T-cell (primary cell): ENCODE measurements at regions not wholly inside any gene's neighbourhood (a gene's known extent, or its start where the extent isn't known, plus 50 kb on each side); places are given as distances from the start of the nearest gene placed in this dataset.

Source experiments
- ATAC-seq, 4 experiments: fragments of 200-7000 bp in 3 of 4; fragments of 150-1000 bp in 1 of 4; cut with Tn5 transposase; replicated peaks in 1 of 4; 1 replicate in 3 of 4; 2 replicates in 1 of 4; pipeline ENCODE4 v1.10.0; 2021; ENCODE audit warnings: moderate library complexity in 3 of 4, mild to moderate bottlenecking in 2 of 4, moderate number of reproducible peaks in 1 of 4
- CTCF ChIA-PET, 2 donors: fragments of 300-600 bp; sonication (Branson Sonifier 250); formaldehyde crosslinking; loops; one replicate each; lab custom pipeline; 2022; ENCODE audit warnings: antibody characterized with exemption in 2 of 2; lab: Charles Lee
- POLR2A ChIA-PET, 2 donors: fragments of 300-600 bp; sonication (Branson Sonifier 250); formaldehyde crosslinking; loops; one replicate each; lab custom pipeline; 2022; ENCODE audit warnings: antibody characterized with exemption in 2 of 2; lab: Charles Lee
- DNase-seq, 35 experiments: peaks; one replicate each; pipeline versions ENCODE4 v3.0.0 to v3.0.0-alpha.2; 2013 to 2023
- H3K27ac ChIP-seq: one replicate; pipeline ENCODE4 v1.5.1; 2013; ENCODE audit warnings: low read length
- H3K27me3 ChIP-seq, 2 experiments: replicated peaks in 1 of 2; 1 replicate in 1 of 2; 2 replicates in 1 of 2; pipeline versions ENCODE4 v1.6.1 to v1.7.0; 2013; ENCODE audit warnings: low read length in 1 of 2, mixed read lengths in 1 of 2; ENCODE audit not compliant: control insufficient read depth in 2 of 2, insufficient read depth in 2 of 2; ENCODE audit errors: extremely low read depth in 1 of 2
- H3K36me3 ChIP-seq, 2 donors: 1 replicate in 1 of 2; 2 replicates in 1 of 2; pipeline versions ENCODE4 v1.6.1 to v1.7.0; 2013; ENCODE audit warnings: low read length in 1 of 2; ENCODE audit not compliant: control insufficient read depth in 2 of 2, insufficient read depth in 1 of 2; ENCODE audit errors: extremely low read depth in 1 of 2
- H3K4me1 ChIP-seq, 2 experiments: 1 replicate in 1 of 2; 2 replicates in 1 of 2; pipeline versions ENCODE4 v1.6.1 to v1.7.0; 2013; ENCODE audit warnings: low read length in 2 of 2, mixed read lengths in 1 of 2; ENCODE audit not compliant: insufficient read depth in 2 of 2, control insufficient read depth in 1 of 2; ENCODE audit errors: extremely low read depth in 1 of 2
- H3K4me3 ChIP-seq, 2 donors: 1 replicate in 1 of 2; 2 replicates in 1 of 2; pipeline versions ENCODE4 v1.5.1 to v1.7.0; 2013; ENCODE audit warnings: mild to moderate bottlenecking in 2 of 2, low read length in 1 of 2, moderate library complexity in 1 of 2; ENCODE audit not compliant: control insufficient read depth in 1 of 2; ENCODE audit errors: extremely low read depth in 1 of 2
- H3K9me3 ChIP-seq: 2 replicates; pipeline ENCODE4 v1.7.0; 2013
- H3K27ac Mint-ChIP-seq, 2 donors: one replicate each; pipeline ENCODE4 v1.8.0; 2020 to 2021; ENCODE audit warnings: mild to moderate bottlenecking in 2 of 2, mixed read lengths in 2 of 2
- H3K27me3 Mint-ChIP-seq, 2 donors: one replicate each; pipeline ENCODE4 v1.8.0; 2021 to 2022; ENCODE audit warnings: mixed read lengths in 2 of 2
- H3K36me3 Mint-ChIP-seq: one replicate; pipeline ENCODE4 v1.8.0; 2021; ENCODE audit warnings: mixed read lengths
- H3K4me1 Mint-ChIP-seq, 3 donors: one replicate each; pipeline ENCODE4 v1.8.0; 2020 to 2022; ENCODE audit warnings: mixed read lengths in 3 of 3, mild to moderate bottlenecking in 1 of 3
- H3K4me3 Mint-ChIP-seq, 3 donors: one replicate each; pipeline ENCODE4 v1.8.0; 2020 to 2022; ENCODE audit warnings: mild to moderate bottlenecking in 3 of 3, mixed read lengths in 3 of 3, moderate library complexity in 3 of 3
- H3K9me3 Mint-ChIP-seq, 3 donors: one replicate each; pipeline ENCODE4 v1.8.0; 2020 to 2022; ENCODE audit warnings: mixed read lengths in 3 of 3
- WGBS: methylation state at CpG from one replicate; pipeline ENCODE4 v1.1.5; 2013; ENCODE audit warnings: missing lambda C conversion rate; ENCODE audit not compliant: insufficient coverage; 5-methylcytosine and 5-hydroxymethylcytosine counted together

GRCh38 chr18:6493194-6493593 lies 78.5 kb upstream of the L3MBTL4 start:
- Mint-ChIP-seq H3K9me3 (peaks cover 0 to 5% (median 0%) of the 10 kb centered on the region in 3 donors), H3K4me1 (no peaks in the 10 kb centered on the region), H3K27me3 (peaks cover 0 to 5% of the 10 kb centered on the region in 2 donors), H3K27ac (no peak overlapping the region), H3K4me3 (no peak overlapping the region), H3K36me3 (no peaks in the 10 kb centered on the region)
- POLR2A ChIA-PET = no interaction called here
- Histone ChIP-seq H3K4me3 (no peak overlapping the region), H3K36me3 (no peaks in the 10 kb centered on the region), H3K27me3 (no peaks in the 10 kb centered on the region), H3K27ac (no peak overlapping the region), H3K9me3 (no peaks in the 10 kb centered on the region), H3K4me1 (no peaks in the 10 kb centered on the region)
- DNase-seq (no peak), ATAC-seq (no peak)
- WGBS = 85% methylated on average over 3 of the region's 5 CpGs
- CTCF ChIA-PET = interaction anchor here in 1 of 2 donors (0.6 kb wide), 1 partner anchor 325 kb away, joined by 3 read pairs; no protein-coding TSS in a partner anchor

GRCh38 chr18:6495536-6495935 lies 80.8 kb upstream of the L3MBTL4 start:
- POLR2A ChIA-PET = no interaction called here
- Mint-ChIP-seq H3K4me1 (no peaks in the 10 kb centered on the region), H3K27me3 (no peaks in the 10 kb centered on the region), H3K27ac (no peak overlapping the region), H3K9me3 (no peaks in the 10 kb centered on the region), H3K4me3 (no peak overlapping the region), H3K36me3 (no peaks in the 10 kb centered on the region)
- CTCF ChIA-PET = no interaction called here
- WGBS = 60% methylated on average over 1 of the region's 5 CpGs
- Histone ChIP-seq H3K9me3 (no peaks in the 10 kb centered on the region), H3K4me3 (no peak overlapping the region), H3K4me1 (no peaks in the 10 kb centered on the region), H3K27me3 (no peaks in the 10 kb centered on the region), H3K27ac (no peak overlapping the region), H3K36me3 (no peaks in the 10 kb centered on the region)
- DNase-seq (no peak), ATAC-seq (no peak)

GRCh38 chr18:6497543-6497942 lies 82.8 kb upstream of the L3MBTL4 start:
- Mint-ChIP-seq H3K4me1 (no peaks in the 10 kb centered on the region), H3K9me3 (peaks cover 2 to 4% (median 4%) of the 10 kb centered on the region in 3 donors), H3K36me3 (no peaks in the 10 kb centered on the region), H3K27ac (no peak overlapping the region), H3K27me3 (peaks cover 3% of the 10 kb centered on the region in 2 donors), H3K4me3 (no peak overlapping the region)
- no CpG with 5 or more reads among the region's 4 CpGs for WGBS
- ChIA-PET POLR2A (no interaction called here), CTCF (no interaction called here)
- H3K27ac ChIP-seq = no peak overlapping the region
- H3K4me3 ChIP-seq = no peak overlapping the region
- no peaks in the 10 kb centered on the region for H3K9me3 ChIP-seq
- H3K27me3 ChIP-seq = no peaks in the 10 kb centered on the region
- H3K36me3 ChIP-seq = no peaks in the 10 kb centered on the region
- no peaks in the 10 kb centered on the region for H3K4me1 ChIP-seq
- DNase-seq (no peak), ATAC-seq (no peak)

- DNase-seq (no peak), ATAC-seq (no peak)
- Mint-ChIP-seq H3K27me3 (peaks cover 3% of the 10 kb centered on the region in 2 donors), H3K27ac (no peak overlapping the region), H3K4me3 (no peak overlapping the region), H3K4me1 (no peaks in the 10 kb centered on the region), H3K36me3 (no peaks in the 10 kb centered on the region), H3K9me3 (peaks cover 5 to 6% (median 5%) of the 10 kb centered on the region in 3 donors)
- Histone ChIP-seq H3K4me1 (no peaks in the 10 kb centered on the region), H3K36me3 (no peaks in the 10 kb centered on the region), H3K27ac (no peak overlapping the region), H3K4me3 (no peak overlapping the region), H3K27me3 (no peaks in the 10 kb centered on the region), H3K9me3 (no peaks in the 10 kb centered on the region)
- POLR2A ChIA-PET = no interaction called here
- CTCF ChIA-PET = no interaction called here
- no CpG with 5 or more reads among the region's 2 CpGs for WGBS
Observed at GRCh38 chr18:6498289-6498856, 83.7 kb upstream of the L3MBTL4 start.

GRCh38 chr18:6504605-6505497 lies 90.1 kb upstream of the L3MBTL4 start:
- Histone ChIP-seq H3K27ac (no peak overlapping the region), H3K9me3 (no peaks in the 10 kb centered on the region), H3K4me3 (no peak overlapping the region), H3K36me3 (no peaks in the 10 kb centered on the region), H3K4me1 (no peaks in the 10 kb centered on the region), H3K27me3 (no peaks in the 10 kb centered on the region)
- ChIA-PET POLR2A (no interaction called here), CTCF (no interaction called here)
- DNase-seq (no peak), ATAC-seq (no peak)
- H3K4me3 Mint-ChIP-seq = no peak overlapping the region
- H3K27ac Mint-ChIP-seq = no peak overlapping the region
- peaks cover 6 to 9% (median 9%) of the 10 kb centered on the region in 3 donors for H3K9me3 Mint-ChIP-seq
- H3K4me1 Mint-ChIP-seq = no peaks in the 10 kb centered on the region
- H3K36me3 Mint-ChIP-seq = no peaks in the 10 kb centered on the region
- 77% methylated on average over 4 of the region's 5 CpGs for WGBS
- peaks cover 3 to 6% of the 10 kb centered on the region in 2 donors for H3K27me3 Mint-ChIP-seq

GRCh38 chr18:6505498-6505875 lies 90.8 kb upstream of the L3MBTL4 start:
- Mint-ChIP-seq H3K4me1 (no peaks in the 10 kb centered on the region), H3K9me3 (peaks cover 6 to 9% (median 9%) of the 10 kb centered on the region in 3 donors), H3K36me3 (no peaks in the 10 kb centered on the region), H3K27me3 (peaks cover 3 to 6% of the 10 kb centered on the region in 2 donors), H3K4me3 (no peak overlapping the region), H3K27ac (no peak overlapping the region)
- ChIA-PET POLR2A (no interaction called here), CTCF (no interaction called here)
- Histone ChIP-seq H3K27ac (no peak overlapping the region), H3K4me3 (no peak overlapping the region), H3K27me3 (no peaks in the 10 kb centered on the region), H3K9me3 (no peaks in the 10 kb centered on the region), H3K36me3 (no peaks in the 10 kb centered on the region), H3K4me1 (no peaks in the 10 kb centered on the region)
- WGBS = 83% methylated on average over 1 of the region's 2 CpGs
- DNase-seq (no peak), ATAC-seq (no peak)
